GM19043 (cell line): ENCODE measurements at regions not wholly inside any gene's neighbourhood (a gene's known extent, or its start where the extent isn't known, plus 50 kb on each side); places are given as distances from the start of the nearest gene placed in this dataset.

Source experiments
- ATAC-seq: cut with Tn5 transposase; IDR thresholded peaks from one replicate; pipeline ENCODE4 v1.9.1; 2021; ENCODE audit warnings: low read depth; ENCODE audit not compliant: unreplicated experiment

GRCh38 chr6:169048865-169049205, 204.8 kb downstream of the THBS2 start:
- ATAC-seq: no peak

- ATAC-seq: no peak
Observed at GRCh38 chr6:169048185-169048864, 205.3 kb downstream of the THBS2 start.

GRCh38 chr6:169047345-169047744, 206.3 kb downstream of the THBS2 start:
- ATAC-seq: no peak

GRCh38 chr6:169046483-169047192, 207.0 kb downstream of the THBS2 start:
- ATAC-seq: no peak

- ATAC-seq: no peak
Observed at GRCh38 chr6:169046021-169046420, 207.6 kb downstream of the THBS2 start.

- no peak for ATAC-seq
Observed at GRCh38 chr6:169045486-169045885, 208.2 kb downstream of the THBS2 start.

GRCh38 chr6:169044381-169045230, 209.0 kb downstream of the THBS2 start:
- no peak for ATAC-seq

GRCh38 chr6:169042061-169042460, 211.6 kb downstream of the THBS2 start:
- ATAC-seq: no peak

- no peak for ATAC-seq
Observed at GRCh38 chr6:169041078-169041477, 212.6 kb downstream of the THBS2 start.

GRCh38 chr6:169038691-169039090, 215.0 kb downstream of the THBS2 start:
- ATAC-seq: no peak

GRCh38 chr6:169035385-169036240, 218.0 kb downstream of the THBS2 start:
- ATAC-seq: no peak

GRCh38 chr6:169034516-169035167, 219.0 kb downstream of the THBS2 start:
- ATAC-seq: no peak

GRCh38 chr6:169029861-169030260, 223.8 kb downstream of the THBS2 start:
- ATAC-seq: no peak

GRCh38 chr6:169028343-169028742, 225.3 kb downstream of the THBS2 start:
- no peak for ATAC-seq

- no peak for ATAC-seq
Observed at GRCh38 chr6:169026175-169026574, 227.5 kb downstream of the THBS2 start.

- no peak for ATAC-seq
Observed at GRCh38 chr6:169024047-169024660, 229.5 kb downstream of the THBS2 start.

- no peak for ATAC-seq
Observed at GRCh38 chr6:169023161-169023874, 230.3 kb downstream of the THBS2 start.

- no peak for ATAC-seq
Observed at GRCh38 chr6:169022079-169022478, 231.6 kb downstream of the THBS2 start.

GRCh38 chr6:169020821-169021220, 232.8 kb downstream of the THBS2 start:
- ATAC-seq: no peak
